ENCODE measurements at regions not wholly inside any gene's neighbourhood (a gene's known extent, or its start where the extent isn't known, plus 50 kb on each side); places are given as distances from the start of the nearest gene placed in this dataset.

DNA sequence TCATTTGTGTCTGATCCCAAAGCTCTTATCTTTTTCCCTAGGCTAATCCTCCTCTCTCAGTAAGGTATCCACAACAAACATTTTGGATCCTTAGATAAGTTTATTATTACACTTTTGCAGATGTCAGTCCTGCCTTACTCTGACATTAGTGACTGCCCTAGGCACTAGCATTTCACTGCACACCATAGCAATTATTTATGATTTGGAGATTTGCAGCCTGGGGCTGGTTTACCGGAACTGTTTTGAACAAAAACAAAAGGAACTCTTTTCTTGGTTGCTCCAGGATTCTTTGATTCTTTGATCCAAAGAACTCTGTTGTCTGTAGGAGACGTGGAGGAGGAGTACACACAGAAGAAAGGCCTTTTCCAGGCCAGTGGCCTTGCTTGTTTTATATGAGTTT lies 80.4 kb downstream of the EDNRB start:
- no peaks in the 10 kb centered on the region for H3K36me3 ChIP-seq (ENCODE audit: control insufficient read depth, insufficient read depth, low read length)
- no peak overlapping the region for H3K4me2 ChIP-seq (ENCODE audit: low read length)
- H3K9ac ChIP-seq = no peak overlapping the region
- no peaks in the 10 kb centered on the region for H3K79me2 ChIP-seq
- no peaks in the 10 kb centered on the region for H3K27me3 ChIP-seq (ENCODE audit: control insufficient read depth, insufficient read depth, low read length)
- H2AFZ ChIP-seq = no peak overlapping the region
- H3K9me3 ChIP-seq (ENCODE audit: control insufficient read depth, low read length) = no peaks in the 10 kb centered on the region
- H3K27ac ChIP-seq = no peak overlapping the region
- no peak overlapping the region for H3K4me3 ChIP-seq (ENCODE audit: low read depth, low read length)
- TF ChIP-seq, protein P1, sequence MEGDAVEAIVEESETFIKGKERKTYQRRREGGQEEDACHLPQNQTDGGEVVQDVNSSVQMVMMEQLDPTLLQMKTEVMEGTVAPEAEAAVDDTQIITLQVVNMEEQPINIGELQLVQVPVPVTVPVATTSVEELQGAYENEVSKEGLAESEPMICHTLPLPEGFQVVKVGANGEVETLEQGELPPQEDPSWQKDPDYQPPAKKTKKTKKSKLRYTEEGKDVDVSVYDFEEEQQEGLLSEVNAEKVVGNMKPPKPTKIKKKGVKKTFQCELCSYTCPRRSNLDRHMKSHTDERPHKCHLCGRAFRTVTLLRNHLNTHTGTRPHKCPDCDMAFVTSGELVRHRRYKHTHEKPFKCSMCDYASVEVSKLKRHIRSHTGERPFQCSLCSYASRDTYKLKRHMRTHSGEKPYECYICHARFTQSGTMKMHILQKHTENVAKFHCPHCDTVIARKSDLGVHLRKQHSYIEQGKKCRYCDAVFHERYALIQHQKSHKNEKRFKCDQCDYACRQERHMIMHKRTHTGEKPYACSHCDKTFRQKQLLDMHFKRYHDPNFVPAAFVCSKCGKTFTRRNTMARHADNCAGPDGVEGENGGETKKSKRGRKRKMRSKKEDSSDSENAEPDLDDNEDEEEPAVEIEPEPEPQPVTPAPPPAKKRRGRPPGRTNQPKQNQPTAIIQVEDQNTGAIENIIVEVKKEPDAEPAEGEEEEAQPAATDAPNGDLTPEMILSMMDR (IDR thresholded peaks at IDR 0.05) = no peak
- no peaks in the 10 kb centered on the region for H3K4me1 ChIP-seq

DNA sequence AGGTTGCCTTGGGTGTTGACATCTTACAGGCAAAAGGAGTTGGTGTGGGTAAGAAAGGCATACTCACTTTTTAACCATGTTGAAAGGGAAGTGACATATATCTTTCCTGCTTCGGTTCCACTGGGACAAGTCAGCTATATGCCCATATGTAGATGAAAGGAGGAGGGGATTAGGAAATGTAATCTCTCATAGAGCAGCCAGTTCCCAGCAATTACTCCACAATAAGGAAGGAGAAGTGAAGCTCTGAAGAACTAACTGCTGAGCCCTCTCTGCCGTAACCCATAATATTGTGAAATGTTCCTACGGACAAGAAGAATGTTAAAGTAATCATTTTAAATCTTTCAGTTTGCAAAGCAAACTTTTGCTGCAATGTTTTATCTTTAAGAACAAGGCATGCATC lies 82.2 kb downstream of the EDNRB start:
- Histone ChIP-seq H2AFZ (no peak overlapping the region), H3K4me2 (ENCODE audit: low read length) (no peak overlapping the region), H3K27ac (no peak overlapping the region), H3K9me3 (ENCODE audit: control insufficient read depth, low read length) (no peaks in the 10 kb centered on the region), H3K36me3 (ENCODE audit: control insufficient read depth, insufficient read depth, low read length) (no peaks in the 10 kb centered on the region), H3K4me3 (ENCODE audit: low read depth, low read length) (no peak overlapping the region), H3K79me2 (no peaks in the 10 kb centered on the region), H3K27me3 (ENCODE audit: control insufficient read depth, insufficient read depth, low read length) (no peaks in the 10 kb centered on the region), H3K9ac (no peak overlapping the region), H3K4me1 (no peaks in the 10 kb centered on the region)
- TF ChIP-seq, protein P1 (IDR thresholded peaks at IDR 0.05) = no peak

DNA sequence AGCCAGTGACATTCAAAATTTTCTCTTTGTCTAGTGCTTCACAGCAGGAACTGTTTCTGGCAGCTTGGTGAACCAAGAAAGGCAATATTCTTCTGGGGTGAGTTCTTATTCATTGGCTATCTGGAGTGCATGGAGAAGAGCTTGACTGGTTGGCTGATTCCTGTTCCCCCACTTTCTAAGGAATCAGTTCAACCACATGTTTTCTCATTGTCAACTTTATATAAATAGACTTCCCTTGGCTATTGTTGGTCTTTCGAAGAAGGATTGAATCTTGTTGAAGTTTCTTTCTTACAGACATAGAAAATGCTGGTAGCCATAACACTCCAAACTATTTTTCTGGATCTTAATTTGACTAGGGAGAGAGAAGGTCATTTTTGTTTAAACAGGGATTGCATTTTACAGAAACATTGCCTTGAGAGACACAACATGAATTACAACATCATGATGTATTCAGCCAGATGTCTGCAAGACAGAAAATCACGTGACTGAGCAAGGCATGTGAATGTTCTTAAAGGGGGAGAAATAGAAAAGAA lies 85.2 kb downstream of the EDNRB start:
- Histone ChIP-seq H2AFZ (no peak overlapping the region), H3K4me1 (no peaks in the 10 kb centered on the region), H3K4me3 (ENCODE audit: low read depth, low read length) (no peak overlapping the region), H3K9me3 (ENCODE audit: control insufficient read depth, low read length) (no peaks in the 10 kb centered on the region), H3K36me3 (ENCODE audit: control insufficient read depth, insufficient read depth, low read length) (no peaks in the 10 kb centered on the region), H3K4me2 (ENCODE audit: low read length) (no peak overlapping the region), H3K9ac (no peak overlapping the region), H3K27ac (peak overlapping the region; percentile 11), H3K79me2 (no peaks in the 10 kb centered on the region), H3K27me3 (ENCODE audit: control insufficient read depth, insufficient read depth, low read length) (no peaks in the 10 kb centered on the region)
- TF ChIP-seq, protein P1 (IDR thresholded peaks at IDR 0.05) = no peak

DNA sequence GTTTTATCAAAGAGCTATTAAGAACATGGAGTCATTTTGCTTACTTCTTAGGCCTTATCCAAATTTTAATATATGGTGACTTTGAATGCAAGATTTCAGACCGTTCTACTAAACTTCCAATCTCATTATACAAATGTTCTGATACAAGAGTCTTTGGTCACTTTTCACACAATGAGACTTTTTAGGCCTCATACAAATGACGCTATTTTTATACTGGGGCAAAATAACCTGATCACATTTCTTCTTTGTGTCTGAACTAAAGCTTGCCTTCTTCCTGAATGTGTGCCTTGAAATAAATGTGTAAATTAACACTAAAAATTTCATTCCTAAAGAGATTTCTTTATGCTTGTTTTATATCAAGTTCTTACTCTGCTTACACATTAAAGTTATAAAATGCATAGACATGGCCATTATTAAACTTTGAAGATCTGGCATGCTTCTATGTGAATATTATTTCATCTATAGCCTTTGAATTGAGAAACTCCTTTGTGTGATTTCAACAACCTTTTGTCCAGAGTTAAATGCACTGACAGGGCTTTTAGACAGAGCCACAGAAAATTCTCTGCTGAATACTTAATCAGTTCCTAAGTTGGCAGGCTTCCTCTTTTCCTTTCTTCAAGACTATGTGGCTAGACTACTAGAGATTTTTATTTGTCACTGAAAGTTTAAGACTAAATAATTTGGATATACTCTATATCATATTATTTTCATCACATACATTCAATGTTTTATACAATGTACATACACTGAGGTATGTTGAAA lies 86.1 kb downstream of the EDNRB start:
- Histone ChIP-seq H3K27ac (no peak overlapping the region), H3K4me3 (ENCODE audit: low read depth, low read length) (no peak overlapping the region), H3K79me2 (no peaks in the 10 kb centered on the region), H3K9ac (no peak overlapping the region), H3K36me3 (ENCODE audit: control insufficient read depth, insufficient read depth, low read length) (no peaks in the 10 kb centered on the region), H3K27me3 (ENCODE audit: control insufficient read depth, insufficient read depth, low read length) (no peaks in the 10 kb centered on the region), H2AFZ (no peak overlapping the region), H3K4me2 (ENCODE audit: low read length) (no peak overlapping the region), H3K4me1 (no peaks in the 10 kb centered on the region), H3K9me3 (ENCODE audit: control insufficient read depth, low read length) (no peaks in the 10 kb centered on the region)
- TF ChIP-seq, protein P1 (IDR thresholded peaks at IDR 0.05) = no peak

DNA sequence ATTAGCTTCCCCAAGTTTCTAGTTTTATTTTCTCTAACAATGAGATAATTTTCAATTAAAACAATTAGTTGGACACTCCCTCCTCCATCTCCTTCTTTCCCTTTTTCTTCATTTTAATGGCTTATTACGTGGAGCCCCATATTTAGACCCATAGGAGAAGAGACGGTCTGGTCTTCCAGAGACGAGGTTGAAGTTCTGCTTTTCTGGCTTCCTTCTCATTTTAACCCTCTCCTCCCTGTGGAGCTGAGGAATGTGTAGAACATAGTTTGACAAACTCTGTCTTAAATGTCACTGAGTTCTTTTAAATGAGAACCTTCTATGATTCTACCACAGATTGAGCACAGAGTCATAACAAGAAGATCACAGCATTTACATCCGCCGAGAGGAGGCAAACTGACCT lies 86.8 kb downstream of the EDNRB start:
- H3K27me3 ChIP-seq (ENCODE audit: control insufficient read depth, insufficient read depth, low read length) = no peaks in the 10 kb centered on the region
- no peaks in the 10 kb centered on the region for H3K36me3 ChIP-seq (ENCODE audit: control insufficient read depth, insufficient read depth, low read length)
- no peaks in the 10 kb centered on the region for H3K4me1 ChIP-seq
- H3K9ac ChIP-seq = no peak overlapping the region
- no peak overlapping the region for H2AFZ ChIP-seq
- H3K4me2 ChIP-seq (ENCODE audit: low read length) = no peak overlapping the region
- TF ChIP-seq, protein P1 (IDR thresholded peaks at IDR 0.05) = no peak
- H3K79me2 ChIP-seq = no peaks in the 10 kb centered on the region
- no peaks in the 10 kb centered on the region for H3K9me3 ChIP-seq (ENCODE audit: control insufficient read depth, low read length)
- H3K4me3 ChIP-seq (ENCODE audit: low read depth, low read length) = no peak overlapping the region
- H3K27ac ChIP-seq = no peak overlapping the region
